ENCODE measurements at regions not wholly inside any gene's neighbourhood (a gene's known extent, or its start where the extent isn't known, plus 50 kb on each side); places are given as distances from the start of the nearest gene placed in this dataset.

DNA sequence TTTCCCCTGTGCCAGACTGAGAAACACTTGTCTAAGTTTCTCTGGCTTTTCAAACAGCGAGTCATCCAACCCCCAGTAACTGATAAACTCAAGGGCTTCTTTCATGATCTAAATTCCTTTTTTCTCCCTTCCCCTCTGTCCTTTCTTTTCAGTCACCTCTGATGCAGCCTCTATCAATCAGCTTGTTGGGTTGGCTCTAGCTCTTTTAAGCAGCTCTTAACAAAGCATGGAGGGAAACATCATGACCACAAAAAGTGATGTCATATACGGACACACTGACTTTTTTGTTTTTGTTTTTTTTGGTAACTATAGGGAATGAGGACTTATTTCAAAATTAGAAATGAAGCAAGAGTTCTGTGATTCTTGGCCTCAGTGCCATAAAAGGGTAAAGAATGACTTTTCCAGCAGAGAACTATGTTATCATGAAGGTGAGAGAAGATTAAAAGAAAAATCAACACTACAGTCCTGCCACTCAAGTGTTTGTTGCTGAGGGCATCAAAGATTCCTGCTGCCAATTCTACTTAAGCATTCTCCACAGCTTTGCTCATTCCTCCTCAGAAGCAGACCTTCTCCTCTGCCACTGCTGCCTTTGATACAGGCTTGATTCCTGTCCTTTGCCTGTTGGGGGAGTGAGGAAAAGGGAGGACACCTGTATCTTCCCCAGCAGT is 457.0 kb upstream of the ONECUT1 start:
- no peak overlapping the region for H3K4me3 ChIP-seq (ENCODE audit: low read length)
- no peak for TF ChIP-seq EZH2 (optimal IDR thresholded peaks at IDR 0.05; ENCODE audit: low read depth, low read length)
- TF ChIP-seq, protein P1, sequence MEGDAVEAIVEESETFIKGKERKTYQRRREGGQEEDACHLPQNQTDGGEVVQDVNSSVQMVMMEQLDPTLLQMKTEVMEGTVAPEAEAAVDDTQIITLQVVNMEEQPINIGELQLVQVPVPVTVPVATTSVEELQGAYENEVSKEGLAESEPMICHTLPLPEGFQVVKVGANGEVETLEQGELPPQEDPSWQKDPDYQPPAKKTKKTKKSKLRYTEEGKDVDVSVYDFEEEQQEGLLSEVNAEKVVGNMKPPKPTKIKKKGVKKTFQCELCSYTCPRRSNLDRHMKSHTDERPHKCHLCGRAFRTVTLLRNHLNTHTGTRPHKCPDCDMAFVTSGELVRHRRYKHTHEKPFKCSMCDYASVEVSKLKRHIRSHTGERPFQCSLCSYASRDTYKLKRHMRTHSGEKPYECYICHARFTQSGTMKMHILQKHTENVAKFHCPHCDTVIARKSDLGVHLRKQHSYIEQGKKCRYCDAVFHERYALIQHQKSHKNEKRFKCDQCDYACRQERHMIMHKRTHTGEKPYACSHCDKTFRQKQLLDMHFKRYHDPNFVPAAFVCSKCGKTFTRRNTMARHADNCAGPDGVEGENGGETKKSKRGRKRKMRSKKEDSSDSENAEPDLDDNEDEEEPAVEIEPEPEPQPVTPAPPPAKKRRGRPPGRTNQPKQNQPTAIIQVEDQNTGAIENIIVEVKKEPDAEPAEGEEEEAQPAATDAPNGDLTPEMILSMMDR (IDR thresholded peaks at IDR 0.05; ENCODE audit: low read length) = no peak
- no peak for TF ChIP-seq EZH2phosphoT487 (IDR thresholded peaks at IDR 0.05; ENCODE audit: low read length)
- H2AFZ ChIP-seq (ENCODE audit: low read length) = no peak overlapping the region
- H3K4me1 ChIP-seq (ENCODE audit: low read length) = no peaks in the 10 kb centered on the region
- no peak overlapping the region for H3K27ac ChIP-seq (ENCODE audit: low read length)
- H3K79me2 ChIP-seq (ENCODE audit: low read length) = no peaks in the 10 kb centered on the region
- no peaks in the 10 kb centered on the region for H3K27me3 ChIP-seq (replicated peaks; ENCODE audit: insufficient read depth, low read length)
- no peaks in the 10 kb centered on the region for H3F3A ChIP-seq (ENCODE audit: insufficient read depth, low read length)
- no peaks in the 10 kb centered on the region for H4K20me1 ChIP-seq (ENCODE audit: insufficient read depth, low read length)
- H3K9me2 ChIP-seq (replicated peaks; ENCODE audit: insufficient read depth, low read length) = no peaks in the 10 kb centered on the region
- H3K9me3 ChIP-seq (replicated peaks; ENCODE audit: insufficient read depth, low read length) = no peaks in the 10 kb centered on the region
- no peak overlapping the region for H3K9ac ChIP-seq (ENCODE audit: low read length)
- H3K4me2 ChIP-seq (ENCODE audit: low read depth, low read length) = no peak overlapping the region
- no peaks in the 10 kb centered on the region for H3K36me3 ChIP-seq (replicated peaks; ENCODE audit: insufficient read depth, low read length)
- no peak for DNase-seq

DNA sequence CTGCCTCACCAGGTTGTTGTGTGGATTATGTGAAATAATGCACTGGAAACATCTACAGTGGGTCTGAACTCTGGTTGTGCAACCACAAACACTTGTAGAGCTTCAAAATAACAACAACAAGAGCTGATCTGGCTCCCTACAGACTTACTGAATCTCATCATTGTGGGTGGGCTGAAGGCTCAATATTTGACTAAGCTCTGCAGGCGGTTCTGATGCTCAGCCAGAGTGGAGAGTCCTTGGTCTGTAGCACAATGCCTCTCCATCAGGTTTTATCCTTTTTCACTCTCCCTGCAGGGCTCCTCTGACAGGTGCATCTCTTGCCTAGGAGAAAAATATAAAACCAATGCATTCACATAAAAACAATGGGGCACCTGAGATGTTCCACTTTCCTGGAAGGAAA is 456.3 kb upstream of the ONECUT1 start:
- Histone ChIP-seq H3K9ac (ENCODE audit: low read length) (no peak overlapping the region), H3K4me3 (ENCODE audit: low read length) (no peak overlapping the region), H3K4me2 (ENCODE audit: low read depth, low read length) (no peak overlapping the region), H3K36me3 (replicated peaks; ENCODE audit: insufficient read depth, low read length) (no peaks in the 10 kb centered on the region), H3K9me2 (replicated peaks; ENCODE audit: insufficient read depth, low read length) (no peaks in the 10 kb centered on the region), H3K9me3 (replicated peaks; ENCODE audit: insufficient read depth, low read length) (no peaks in the 10 kb centered on the region), H4K20me1 (ENCODE audit: insufficient read depth, low read length) (no peaks in the 10 kb centered on the region), H3F3A (ENCODE audit: insufficient read depth, low read length) (no peaks in the 10 kb centered on the region), H3K27me3 (replicated peaks; ENCODE audit: insufficient read depth, low read length) (no peaks in the 10 kb centered on the region), H3K79me2 (ENCODE audit: low read length) (no peaks in the 10 kb centered on the region), H3K4me1 (ENCODE audit: low read length) (no peaks in the 10 kb centered on the region), H3K27ac (ENCODE audit: low read length) (no peak overlapping the region), H2AFZ (ENCODE audit: low read length) (no peak overlapping the region)
- no peak for DNase-seq
- TF ChIP-seq EZH2 (optimal IDR thresholded peaks at IDR 0.05; ENCODE audit: low read depth, low read length) = no peak
- TF ChIP-seq, protein P1 (IDR thresholded peaks at IDR 0.05; ENCODE audit: low read length) = no peak
- TF ChIP-seq EZH2phosphoT487 (IDR thresholded peaks at IDR 0.05; ENCODE audit: low read length) = no peak

DNA sequence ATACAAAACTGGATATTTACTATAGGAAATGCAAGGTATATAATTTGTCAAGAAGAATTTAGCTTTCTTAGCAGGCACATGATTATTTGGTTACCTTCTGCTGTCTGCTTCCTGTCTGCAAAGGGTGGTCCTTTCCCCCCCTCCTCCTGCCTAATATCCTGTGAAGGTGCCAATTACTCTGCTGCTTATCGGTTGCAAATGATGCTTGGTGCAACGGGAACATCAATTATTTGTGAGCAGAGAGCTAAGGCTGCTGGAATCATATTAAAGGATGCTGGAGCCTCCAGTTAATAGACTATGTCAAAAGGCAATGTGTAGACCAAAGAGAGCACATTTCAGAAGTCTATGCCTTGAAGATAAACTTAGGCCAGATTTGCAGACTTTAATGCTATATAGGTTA is 443.7 kb upstream of the ONECUT1 start:
- no peaks in the 10 kb centered on the region for H3K9me2 ChIP-seq (replicated peaks; ENCODE audit: insufficient read depth, low read length)
- no peak for DNase-seq
- H3K9me3 ChIP-seq (replicated peaks; ENCODE audit: insufficient read depth, low read length) = no peaks in the 10 kb centered on the region
- no peak overlapping the region for H3K27ac ChIP-seq (ENCODE audit: low read length)
- no peak overlapping the region for H3K4me2 ChIP-seq (ENCODE audit: low read depth, low read length)
- no peak overlapping the region for H3K9ac ChIP-seq (ENCODE audit: low read length)
- no peak overlapping the region for H2AFZ ChIP-seq (ENCODE audit: low read length)
- no peaks in the 10 kb centered on the region for H3K36me3 ChIP-seq (replicated peaks; ENCODE audit: insufficient read depth, low read length)
- H3K4me1 ChIP-seq (ENCODE audit: low read length) = no peaks in the 10 kb centered on the region
- H4K20me1 ChIP-seq (ENCODE audit: insufficient read depth, low read length) = no peaks in the 10 kb centered on the region
- H3K79me2 ChIP-seq (ENCODE audit: low read length) = no peaks in the 10 kb centered on the region
- H3K27me3 ChIP-seq (replicated peaks; ENCODE audit: insufficient read depth, low read length) = no peaks in the 10 kb centered on the region
- TF ChIP-seq, protein P1 (IDR thresholded peaks at IDR 0.05; ENCODE audit: low read length) = no peak
- TF ChIP-seq EZH2phosphoT487 (IDR thresholded peaks at IDR 0.05; ENCODE audit: low read length) (no peak), EZH2 (optimal IDR thresholded peaks at IDR 0.05; ENCODE audit: low read depth, low read length) (no peak)
- no peak overlapping the region for H3K4me3 ChIP-seq (ENCODE audit: low read length)
- no peaks in the 10 kb centered on the region for H3F3A ChIP-seq (ENCODE audit: insufficient read depth, low read length)

Data from MM.1S (cell line).